GM23338 (cell line): ENCODE measurements at regions not wholly inside any gene's neighbourhood (a gene's known extent, or its start where the extent isn't known, plus 50 kb on each side); places are given as distances from the start of the nearest gene placed in this dataset.

Experiments
- ATAC-seq: fragments of 200-7000 bp; cut with Tn5 transposase; 3 replicates; pipeline ENCODE4 v1.9.1; 2020
- DNase-seq: peaks from one replicate; pipeline ENCODE4 v3.0.0-alpha.2; 2015; ENCODE audit warnings: low spot score
- H2AFZ ChIP-seq: fragments of 200-600 bp; sonication (generic); 2 replicates; pipeline ENCODE4 v1.8.0; 2016; ENCODE audit warnings: antibody characterized with exemption, mild to moderate bottlenecking, moderate library complexity
- H3F3A ChIP-seq: fragments of 200-600 bp; sonication (generic); replicated peaks from 2 replicates; pipeline ENCODE4 v1.8.0; 2017; ENCODE audit warnings: antibody characterized with exemption, mixed run types, low read depth
- H3K27ac ChIP-seq: fragments of 200-600 bp; sonication (generic); 2 replicates; pipeline ENCODE4 v1.6.1; 2016; ENCODE audit warnings: low read depth
- H3K27me3 ChIP-seq: fragments of 200-600 bp; sonication (generic); 2 replicates; pipeline ENCODE4 v1.8.0; 2016; ENCODE audit warnings: mild to moderate bottlenecking, mixed run types, moderate library complexity; ENCODE audit not compliant: insufficient read depth
- H3K36me3 ChIP-seq: fragments of 200-600 bp; sonication (generic); 2 replicates; pipeline ENCODE4 v1.8.0; 2016; ENCODE audit warnings: mild to moderate bottlenecking; ENCODE audit not compliant: insufficient read depth
- H3K4me1 ChIP-seq: fragments of 200-600 bp; sonication (generic); 2 replicates; pipeline ENCODE4 v1.8.0; 2016; ENCODE audit warnings: mild to moderate bottlenecking, moderate library complexity; ENCODE audit not compliant: insufficient read depth
- H3K4me2 ChIP-seq: fragments of 200-600 bp; sonication (generic); 2 replicates; pipeline ENCODE4 v1.7.1; 2017; ENCODE audit warnings: mixed run types
- H3K4me3 ChIP-seq: fragments of 200-600 bp; sonication (generic); 2 replicates; pipeline ENCODE4 v1.6.1; 2016; ENCODE audit warnings: mixed run types
- H3K79me2 ChIP-seq: fragments of 200-600 bp; sonication (generic); replicated peaks from 2 replicates; pipeline ENCODE4 v1.8.0; 2017; ENCODE audit warnings: mild to moderate bottlenecking; ENCODE audit not compliant: insufficient read depth
- H3K9me2 ChIP-seq: fragments of 200-600 bp; sonication (generic); 2 replicates; pipeline ENCODE4 v1.8.0; 2017; ENCODE audit not compliant: insufficient read depth
- H4K20me1 ChIP-seq: fragments of 200-600 bp; sonication (generic); replicated peaks from 2 replicates; pipeline ENCODE4 v1.8.0; 2017; ENCODE audit warnings: mild to moderate bottlenecking; ENCODE audit not compliant: insufficient read depth
- H3K27ac Mint-ChIP-seq: 2 replicates; pipeline ENCODE4 v1.8.0; 2020; ENCODE audit warnings: inconsistent platforms, mild to moderate bottlenecking, moderate library complexity, mixed read lengths
- H3K27me3 Mint-ChIP-seq: 3 replicates; pipeline ENCODE4 v1.8.0; 2022; ENCODE audit warnings: low read depth, mild to moderate bottlenecking, moderate library complexity, mixed read lengths, inconsistent platforms; ENCODE audit not compliant: insufficient read depth, poor library complexity
- H3K36me3 Mint-ChIP-seq: 3 replicates; pipeline ENCODE4 v1.8.0; 2021; ENCODE audit warnings: low read depth, mild to moderate bottlenecking, inconsistent platforms, moderate library complexity, mixed read lengths
- H3K4me1 Mint-ChIP-seq: 3 replicates; pipeline ENCODE4 v1.8.0; 2020; ENCODE audit warnings: mild to moderate bottlenecking, inconsistent platforms, mixed read lengths
- H3K4me3 Mint-ChIP-seq: 3 replicates; pipeline ENCODE4 v1.8.0; 2021; ENCODE audit warnings: moderate library complexity, mild to moderate bottlenecking, inconsistent platforms, mixed read lengths
- H3K9me3 Mint-ChIP-seq: 3 replicates; pipeline ENCODE4 v1.8.0; 2020; ENCODE audit warnings: moderate library complexity, mild to moderate bottlenecking, inconsistent platforms, mixed read lengths
- CREB1 ChIP-seq: fragments of 250-450 bp; sonication (Bioruptor Pico); IDR thresholded peaks from 2 replicates; pipeline ENCODE4 v1.5.0; 2020; ENCODE audit warnings: low read depth, mild to moderate bottlenecking, moderate library complexity
- CTCF ChIP-seq, 2 experiments: fragments of 200-600 bp in 1 of 2; sonication (generic) in 1 of 2; conservative IDR thresholded peaks; 2 replicates each; pipeline versions ENCODE4 v1.5.1 to v1.6.1; 2016 to 2017; ENCODE audit warnings: antibody characterized with exemption in 2 of 2, low read depth in 2 of 2, mild to moderate bottlenecking in 2 of 2, moderate library complexity in 1 of 2
- ETS1 ChIP-seq: IDR thresholded peaks from 2 replicates; pipeline ENCODE4 v1.6.1; 2016; ENCODE audit warnings: antibody characterized with exemption
- EZH2 ChIP-seq: fragments of 200-600 bp; sonication (generic); IDR thresholded peaks from one replicate; pipeline ENCODE4 v1.8.0; 2017; ENCODE audit warnings: antibody characterized with exemption, mild to moderate bottlenecking, low read depth; ENCODE audit not compliant: unreplicated experiment
- EZH2phosphoT487 ChIP-seq: fragments of 200-600 bp; sonication (generic); IDR thresholded peaks from one replicate; pipeline ENCODE4 v1.8.1; 2018; ENCODE audit warnings: antibody characterized with exemption; ENCODE audit not compliant: unreplicated experiment
- JUNB ChIP-seq: IDR thresholded peaks from one replicate; pipeline ENCODE4 v1.6.1; 2016; ENCODE audit warnings: antibody characterized with exemption; ENCODE audit not compliant: unreplicated experiment
- NANOG ChIP-seq: IDR thresholded peaks from 2 replicates; pipeline ENCODE4 v1.6.1; 2016; ENCODE audit warnings: antibody characterized with exemption, borderline replicate concordance
- POLR2AphosphoS5 ChIP-seq: IDR thresholded peaks from 2 replicates; pipeline ENCODE4 v1.6.1; 2016; ENCODE audit warnings: antibody characterized with exemption, low read depth
- REST ChIP-seq: IDR thresholded peaks from one replicate; pipeline ENCODE4 v1.6.1; 2018; ENCODE audit warnings: antibody characterized with exemption; ENCODE audit not compliant: unreplicated experiment
- STAT1 ChIP-seq: IDR thresholded peaks from one replicate; pipeline ENCODE4 v1.6.1; 2016; ENCODE audit warnings: antibody characterized with exemption; ENCODE audit not compliant: unreplicated experiment
- ZNF114 ChIP-seq: fragments of 250-450 bp; sonication (Bioruptor Pico); IDR thresholded peaks from 2 replicates; pipeline ENCODE4 v1.5.0; 2020; ENCODE audit warnings: mild to moderate bottlenecking, moderate library complexity
- ZNF331 ChIP-seq: fragments of 250-450 bp; sonication (Bioruptor Pico); IDR thresholded peaks from 2 replicates; pipeline ENCODE4 v1.5.0; 2020; ENCODE audit warnings: low read depth, mild to moderate bottlenecking, moderate library complexity
- TF ChIP-seq, protein P1 (sequence below): fragments of 250-450 bp; sonication (Bioruptor Pico); IDR thresholded peaks from 2 replicates; pipeline ENCODE4 v1.5.0; 2020; ENCODE audit warnings: mild to moderate bottlenecking, moderate library complexity

- no peaks in the 10 kb centered on the region for H3F3A ChIP-seq
- H3K4me1 Mint-ChIP-seq, result no peaks in the 10 kb centered on the region; the same call in 1 of the 3 replicates
- H4K20me1 ChIP-seq, result no peaks in the 10 kb centered on the region
- no peak for DNase-seq
- H3K36me3 ChIP-seq, result no peaks in the 10 kb centered on the region
- ATAC-seq, result no peak
- no peak overlapping the region for H3K27ac ChIP-seq
- peaks cover 10% of the 10 kb centered on the region for H3K27me3 Mint-ChIP-seq
- no peaks in the 10 kb centered on the region for H3K9me2 ChIP-seq
- peaks cover 32% of the 10 kb centered on the region for H3K9me3 Mint-ChIP-seq
- H3K4me2 ChIP-seq, result no peak overlapping the region
- no peak overlapping the region for H3K4me3 Mint-ChIP-seq
- TF ChIP-seq ETS1 (no peak), ZNF114 (CRISPR knock-in tag) (no peak), ZNF331 (CRISPR knock-in tag) (no peak), JUNB (no peak), REST (no peak), NANOG (no peak), STAT1 (no peak), EZH2phosphoT487 (no peak), CREB1 (CRISPR knock-in tag) (no peak), POLR2AphosphoS5 (no peak), CTCF (conservative IDR thresholded peaks at IDR 0.05; ENCODE audit: low read depth in 2 of 2) (no peak), EZH2 (no peak)
- TF ChIP-seq, protein P1, sequence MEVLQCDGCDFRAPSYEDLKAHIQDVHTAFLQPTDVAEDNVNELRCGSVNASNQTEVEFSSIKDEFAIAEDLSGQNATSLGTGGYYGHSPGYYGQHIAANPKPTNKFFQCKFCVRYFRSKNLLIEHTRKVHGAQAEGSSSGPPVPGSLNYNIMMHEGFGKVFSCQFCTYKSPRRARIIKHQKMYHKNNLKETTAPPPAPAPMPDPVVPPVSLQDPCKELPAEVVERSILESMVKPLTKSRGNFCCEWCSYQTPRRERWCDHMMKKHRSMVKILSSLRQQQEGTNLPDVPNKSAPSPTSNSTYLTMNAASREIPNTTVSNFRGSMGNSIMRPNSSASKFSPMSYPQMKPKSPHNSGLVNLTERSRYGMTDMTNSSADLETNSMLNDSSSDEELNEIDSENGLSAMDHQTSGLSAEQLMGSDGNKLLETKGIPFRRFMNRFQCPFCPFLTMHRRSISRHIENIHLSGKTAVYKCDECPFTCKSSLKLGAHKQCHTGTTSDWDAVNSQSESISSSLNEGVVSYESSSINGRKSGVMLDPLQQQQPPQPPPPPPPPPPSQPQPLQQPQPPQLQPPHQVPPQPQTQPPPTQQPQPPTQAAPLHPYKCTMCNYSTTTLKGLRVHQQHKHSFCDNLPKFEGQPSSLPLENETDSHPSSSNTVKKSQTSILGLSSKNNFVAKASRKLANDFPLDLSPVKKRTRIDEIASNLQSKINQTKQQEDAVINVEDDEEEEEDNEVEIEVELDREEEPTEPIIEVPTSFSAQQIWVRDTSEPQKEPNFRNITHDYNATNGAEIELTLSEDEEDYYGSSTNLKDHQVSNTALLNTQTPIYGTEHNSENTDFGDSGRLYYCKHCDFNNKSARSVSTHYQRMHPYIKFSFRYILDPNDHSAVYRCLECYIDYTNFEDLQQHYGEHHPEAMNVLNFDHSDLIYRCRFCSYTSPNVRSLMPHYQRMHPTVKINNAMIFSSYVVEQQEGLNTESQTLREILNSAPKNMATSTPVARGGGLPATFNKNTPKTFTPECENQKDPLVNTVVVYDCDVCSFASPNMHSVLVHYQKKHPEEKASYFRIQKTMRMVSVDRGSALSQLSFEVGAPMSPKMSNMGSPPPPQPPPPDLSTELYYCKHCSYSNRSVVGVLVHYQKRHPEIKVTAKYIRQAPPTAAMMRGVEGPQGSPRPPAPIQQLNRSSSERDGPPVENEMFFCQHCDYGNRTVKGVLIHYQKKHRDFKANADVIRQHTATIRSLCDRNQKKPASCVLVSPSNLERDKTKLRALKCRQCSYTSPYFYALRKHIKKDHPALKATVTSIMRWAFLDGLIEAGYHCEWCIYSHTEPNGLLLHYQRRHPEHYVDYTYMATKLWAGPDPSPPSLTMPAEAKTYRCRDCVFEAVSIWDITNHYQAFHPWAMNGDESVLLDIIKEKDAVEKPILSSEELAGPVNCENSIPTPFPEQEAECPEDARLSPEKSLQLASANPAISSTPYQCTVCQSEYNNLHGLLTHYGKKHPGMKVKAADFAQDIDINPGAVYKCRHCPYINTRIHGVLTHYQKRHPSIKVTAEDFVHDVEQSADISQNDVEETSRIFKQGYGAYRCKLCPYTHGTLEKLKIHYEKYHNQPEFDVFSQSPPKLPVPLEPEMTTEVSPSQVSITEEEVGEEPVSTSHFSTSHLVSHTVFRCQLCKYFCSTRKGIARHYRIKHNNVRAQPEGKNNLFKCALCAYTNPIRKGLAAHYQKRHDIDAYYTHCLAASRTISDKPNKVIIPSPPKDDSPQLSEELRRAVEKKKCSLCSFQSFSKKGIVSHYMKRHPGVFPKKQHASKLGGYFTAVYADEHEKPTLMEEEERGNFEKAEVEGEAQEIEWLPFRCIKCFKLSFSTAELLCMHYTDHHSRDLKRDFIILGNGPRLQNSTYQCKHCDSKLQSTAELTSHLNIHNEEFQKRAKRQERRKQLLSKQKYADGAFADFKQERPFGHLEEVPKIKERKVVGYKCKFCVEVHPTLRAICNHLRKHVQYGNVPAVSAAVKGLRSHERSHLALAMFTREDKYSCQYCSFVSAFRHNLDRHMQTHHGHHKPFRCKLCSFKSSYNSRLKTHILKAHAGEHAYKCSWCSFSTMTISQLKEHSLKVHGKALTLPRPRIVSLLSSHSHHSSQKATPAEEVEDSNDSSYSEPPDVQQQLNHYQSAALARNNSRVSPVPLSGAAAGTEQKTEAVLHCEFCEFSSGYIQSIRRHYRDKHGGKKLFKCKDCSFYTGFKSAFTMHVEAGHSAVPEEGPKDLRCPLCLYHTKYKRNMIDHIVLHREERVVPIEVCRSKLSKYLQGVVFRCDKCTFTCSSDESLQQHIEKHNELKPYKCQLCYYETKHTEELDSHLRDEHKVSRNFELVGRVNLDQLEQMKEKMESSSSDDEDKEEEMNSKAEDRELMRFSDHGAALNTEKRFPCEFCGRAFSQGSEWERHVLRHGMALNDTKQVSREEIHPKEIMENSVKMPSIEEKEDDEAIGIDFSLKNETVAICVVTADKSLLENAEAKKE (CRISPR knock-in tag), result no peak
- no peak overlapping the region for H3K27ac Mint-ChIP-seq
- no peaks in the 10 kb centered on the region for H3K4me1 ChIP-seq
- no peaks in the 10 kb centered on the region for H3K27me3 ChIP-seq
- no peak overlapping the region for H3K4me3 ChIP-seq
- peaks cover 20% of the 10 kb centered on the region for H3K36me3 Mint-ChIP-seq
- no peak overlapping the region for H2AFZ ChIP-seq
- no peaks in the 10 kb centered on the region for H3K79me2 ChIP-seq
These were observed 337.8 kb downstream of the THBS2 start for GRCh38 chr6:168915855-168916254.
